HG03469 (cell line): ENCODE measurements at regions not wholly inside any gene's neighbourhood (a gene's known extent, or its start where the extent isn't known, plus 50 kb on each side); places are given as distances from the start of the nearest gene placed in this dataset.
"Not testable (repeated sequence)": the region's sequence is repeated elsewhere in the genome, so short reads cannot be mapped to it uniquely, and the experiment has no call there.

Source experiments
- ATAC-seq: cut with Tn5 transposase; IDR thresholded peaks from one replicate; pipeline ENCODE4 v1.9.1; 2021; ENCODE audit warnings: mild to moderate bottlenecking, moderate library complexity, moderate number of reproducible peaks; ENCODE audit not compliant: unreplicated experiment

DNA sequence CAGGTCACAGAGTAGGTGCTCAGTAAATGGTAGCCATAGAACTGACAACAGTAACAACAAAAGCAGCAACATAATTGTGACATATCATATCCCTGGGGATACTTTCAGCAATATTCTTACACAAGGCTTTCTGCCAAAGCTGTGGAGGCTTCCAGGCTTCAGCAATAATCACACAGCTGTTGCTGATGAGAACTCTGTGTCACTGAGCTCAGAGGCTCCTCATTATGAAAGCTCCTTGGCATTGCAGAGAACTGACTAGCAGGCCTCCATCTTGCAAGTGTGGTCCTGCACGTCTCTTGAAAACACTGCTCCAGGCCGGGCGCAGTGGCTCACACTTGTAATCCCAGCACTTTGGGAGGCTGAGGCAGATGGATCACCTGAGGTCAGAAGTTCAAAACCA lies 97.3 kb upstream of the BTG1 start:
- no peak for ATAC-seq

- no peak for ATAC-seq
These were observed 92.3 kb upstream of the BTG1 start for GRCh38 chr12:92237762-92238523.

GRCh38 chr12:92237262-92237661 lies 91.6 kb upstream of the BTG1 start:
- ATAC-seq: no peak

DNA sequence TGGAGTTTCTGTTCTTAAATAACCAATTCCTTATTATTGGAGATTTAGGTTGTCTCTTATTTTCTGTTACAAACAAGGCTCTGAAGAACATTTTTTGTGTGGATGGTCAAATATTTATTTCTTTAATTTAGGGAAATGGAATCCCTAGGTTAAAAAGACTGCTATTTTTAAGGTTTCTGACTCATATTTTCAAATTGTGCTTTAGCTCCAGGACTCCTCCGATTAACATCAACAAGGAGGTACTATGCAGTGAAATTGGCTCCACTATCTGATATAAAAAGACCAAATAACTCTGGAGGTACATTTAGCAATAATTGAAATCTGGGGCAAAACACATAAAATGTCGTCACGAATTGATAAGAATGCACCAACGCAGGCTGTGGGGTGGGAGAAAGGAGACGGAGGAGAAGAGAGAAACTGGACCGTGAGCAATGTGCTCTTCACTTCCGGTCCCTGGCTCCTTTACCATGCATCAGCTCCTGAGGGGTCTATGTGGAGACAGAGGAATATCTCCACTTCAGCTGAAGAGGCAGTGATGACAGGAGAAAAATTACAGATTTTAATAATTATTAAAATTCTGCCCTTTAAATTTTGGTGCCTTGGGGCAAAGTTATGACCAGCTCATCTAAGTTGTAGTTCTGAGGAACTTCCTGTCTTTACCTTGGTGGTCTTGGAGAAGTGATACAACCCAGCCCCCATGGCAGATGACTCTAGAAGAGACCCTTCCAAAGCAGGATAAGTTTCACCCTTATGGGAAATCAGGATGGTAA lies 90.2 kb upstream of the BTG1 start:
- ATAC-seq: no peak

DNA sequence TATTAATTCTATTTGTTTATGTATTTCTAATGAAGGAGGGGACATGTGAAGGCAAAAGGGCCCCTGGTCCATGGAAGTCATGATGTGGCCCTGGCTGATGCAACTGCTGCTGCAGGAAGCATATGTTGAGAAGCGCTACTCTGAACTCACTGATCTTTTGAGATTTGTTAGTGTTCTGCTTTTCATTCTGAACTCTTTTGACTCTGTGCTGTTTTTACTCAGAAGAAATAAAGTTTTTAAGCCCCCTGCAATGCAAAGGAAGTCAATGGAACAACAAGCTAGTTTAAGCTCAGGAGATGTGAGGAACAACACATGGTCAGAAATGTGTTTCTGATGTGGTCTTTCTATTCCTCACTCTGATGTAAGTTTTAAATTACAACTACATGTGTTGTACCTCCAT lies 88.9 kb upstream of the BTG1 start:
- no peak for ATAC-seq

DNA sequence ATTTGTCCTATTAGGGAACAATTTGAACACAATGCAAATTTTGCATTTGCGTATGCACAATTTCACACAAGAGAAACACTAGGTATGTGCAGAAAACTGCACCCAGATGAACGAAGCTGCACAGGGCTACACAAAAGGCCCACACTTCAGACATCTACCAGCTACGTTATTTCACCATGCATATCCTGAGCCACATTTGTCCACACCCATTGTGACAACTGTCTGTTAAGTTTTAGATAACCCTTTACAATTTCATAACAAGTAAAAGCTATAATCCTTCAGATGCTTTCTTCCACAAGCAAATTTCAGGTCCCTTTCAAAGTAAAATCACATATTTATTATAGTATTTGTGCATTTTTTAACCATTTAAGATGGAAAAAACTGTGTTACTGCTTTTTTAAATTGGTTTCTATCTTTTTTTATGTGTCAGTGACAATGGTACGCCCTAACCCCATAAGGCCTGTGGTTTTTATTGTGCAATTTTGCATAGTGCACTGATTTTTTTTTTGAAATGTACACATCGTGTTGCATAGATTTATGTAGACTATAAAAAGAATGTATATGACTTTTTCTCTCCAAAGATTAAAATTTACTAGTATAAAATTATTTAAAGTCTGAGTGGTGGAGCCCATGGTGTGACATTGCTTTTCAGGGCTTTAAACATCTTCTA lies 87.8 kb upstream of the BTG1 start:
- no peak for ATAC-seq

- not testable (repeated sequence) for ATAC-seq
These were observed 86.8 kb upstream of the BTG1 start for GRCh38 chr12:92232371-92232932.

DNA sequence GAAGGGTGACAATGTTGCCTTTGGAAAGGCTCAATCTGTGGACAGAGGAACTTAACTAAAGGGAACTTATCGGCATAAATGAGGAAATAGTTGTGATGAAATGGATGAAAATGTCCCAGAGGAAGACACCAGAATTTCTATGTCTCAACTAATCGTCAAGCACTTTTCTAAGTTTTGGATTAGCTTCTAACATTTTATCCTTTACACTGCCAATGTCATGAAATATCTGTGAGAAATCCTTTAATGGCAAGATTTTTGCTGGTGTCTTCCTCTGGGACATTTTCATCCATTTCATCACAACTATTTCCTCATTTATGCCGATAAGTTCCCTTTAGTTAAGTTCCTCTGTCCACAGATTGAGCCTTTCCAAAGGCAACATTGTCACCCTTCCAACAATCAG lies 86.3 kb upstream of the BTG1 start:
- ATAC-seq: not testable (repeated sequence)

DNA sequence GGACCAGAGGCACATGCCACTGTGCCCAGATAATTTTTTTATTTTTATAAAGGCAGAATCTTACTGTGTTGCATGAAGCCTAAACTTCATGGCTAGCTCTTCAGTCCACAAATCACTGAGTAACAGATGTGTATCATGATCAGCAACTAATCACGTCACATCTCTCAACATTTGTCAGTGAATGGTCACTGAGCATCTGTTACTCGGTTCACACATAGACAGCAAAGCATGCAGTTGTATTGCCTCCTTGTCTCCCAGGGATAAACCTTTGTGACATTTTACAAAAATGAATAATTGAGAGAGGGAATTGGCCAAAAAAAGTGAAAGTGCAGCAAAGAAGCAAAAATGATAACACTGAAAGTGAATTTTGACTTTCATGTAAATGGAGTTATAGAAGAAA lies 85.9 kb upstream of the BTG1 start:
- ATAC-seq: not testable (repeated sequence)

GRCh38 chr12:92229381-92229780 lies 83.7 kb upstream of the BTG1 start:
- no peak for ATAC-seq

DNA sequence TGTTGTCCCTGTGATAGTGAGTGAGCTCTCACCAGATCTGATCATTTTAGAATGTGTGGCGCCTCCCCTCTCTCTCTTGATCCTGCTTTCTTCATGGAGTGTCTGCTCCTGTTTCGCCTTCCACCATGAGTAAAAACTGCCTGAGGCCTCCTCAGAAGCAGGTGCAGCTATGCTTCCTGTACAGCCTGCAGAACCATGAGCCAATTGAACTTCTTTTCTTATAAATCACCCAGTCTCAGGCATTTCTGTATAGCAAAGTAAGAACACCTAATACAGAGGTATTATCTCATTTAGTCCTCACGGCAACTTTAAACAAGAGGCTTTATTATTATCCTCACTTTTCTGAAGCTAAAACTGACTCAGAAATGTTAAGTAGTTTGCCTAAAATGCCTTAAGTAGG lies 81.3 kb upstream of the BTG1 start:
- ATAC-seq: no peak

GRCh38 chr12:92226071-92226661 lies 80.5 kb upstream of the BTG1 start:
- ATAC-seq: no peak

DNA sequence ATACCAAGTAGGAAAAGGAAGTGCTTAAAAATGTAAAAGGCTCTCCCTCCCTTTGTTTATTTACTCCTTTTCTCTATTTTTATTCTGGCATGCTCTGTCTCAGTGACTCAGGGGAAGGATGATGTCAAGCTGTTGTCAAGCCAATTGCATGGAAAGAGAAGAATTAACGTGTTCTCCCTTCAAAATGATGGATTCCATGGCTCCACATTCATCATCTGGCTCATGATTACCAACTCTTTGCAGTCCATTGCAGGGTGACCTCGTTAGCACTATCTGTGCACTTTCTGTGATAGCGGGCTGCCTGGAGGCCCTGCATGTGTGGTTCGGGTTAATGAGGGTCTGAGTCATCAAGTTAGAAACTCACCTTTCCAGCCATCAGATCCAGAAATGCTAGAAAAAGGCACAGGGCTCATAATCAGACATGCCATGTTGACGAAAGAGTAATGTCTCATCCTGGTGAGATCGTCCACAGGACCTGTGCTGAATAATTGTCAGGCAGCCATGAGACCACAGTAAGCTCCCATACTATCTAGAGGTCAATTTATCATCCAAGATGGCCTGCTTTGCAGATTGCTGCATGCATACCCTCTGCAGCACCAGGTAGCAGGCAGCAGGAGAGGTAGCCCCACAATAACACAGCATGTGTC lies 79.2 kb upstream of the BTG1 start:
- no peak for ATAC-seq

GRCh38 chr12:92223481-92223880 lies 77.8 kb upstream of the BTG1 start:
- no peak for ATAC-seq

GRCh38 chr12:92221656-92222315 lies 76.1 kb upstream of the BTG1 start:
- no peak for ATAC-seq

GRCh38 chr12:92218394-92219077 lies 72.9 kb upstream of the BTG1 start:
- no peak for ATAC-seq

GRCh38 chr12:92216092-92216491 lies 70.4 kb upstream of the BTG1 start:
- no peak for ATAC-seq

GRCh38 chr12:92215358-92215757 lies 69.7 kb upstream of the BTG1 start:
- no peak for ATAC-seq

DNA sequence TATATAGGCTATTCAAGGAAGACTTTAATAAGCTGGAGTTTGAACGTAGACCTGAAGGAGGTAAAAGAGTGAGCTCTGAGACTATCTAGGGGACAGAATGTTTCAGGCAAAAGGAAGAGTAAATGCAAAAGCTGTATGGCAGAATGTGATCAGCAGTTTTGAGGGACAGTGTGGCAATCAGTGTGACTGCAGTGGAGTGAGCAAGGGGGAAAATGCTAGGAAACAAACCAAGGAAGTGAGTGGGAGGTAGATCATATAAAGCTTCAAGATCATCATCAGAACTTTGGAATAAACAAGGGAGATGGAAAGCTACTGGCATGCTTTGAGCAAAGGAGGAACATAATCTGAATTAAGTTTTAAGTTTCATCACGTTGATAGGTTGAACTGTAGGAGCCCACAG lies 67.5 kb upstream of the BTG1 start:
- ATAC-seq: no peak

DNA sequence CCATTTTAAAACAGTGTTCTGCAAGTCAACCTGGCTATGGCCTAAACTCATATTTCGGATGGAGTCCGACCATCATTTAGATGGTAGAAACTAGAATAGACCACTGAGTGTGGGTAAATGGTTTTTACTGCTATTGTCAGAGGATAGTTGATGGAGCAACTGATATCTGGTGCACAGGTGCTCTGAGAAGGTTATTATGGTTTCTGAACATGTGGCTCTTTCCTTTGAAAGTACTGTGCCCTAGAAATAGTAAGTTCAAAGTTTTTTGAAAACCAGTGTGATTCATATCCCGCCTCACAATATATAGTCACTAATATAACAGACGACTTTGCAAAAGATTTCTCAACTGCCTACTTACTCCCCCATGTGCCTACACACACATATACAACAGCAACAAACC lies 64.4 kb upstream of the BTG1 start:
- no peak for ATAC-seq
